Loucy (cell line): ENCODE measurements at regions not wholly inside any gene's neighbourhood (a gene's known extent, or its start where the extent isn't known, plus 50 kb on each side); places are given as distances from the start of the nearest gene placed in this dataset.

ENCODE experiments used
- H2AFZ ChIP-seq: fragments of 200-600 bp; sonication (generic); 2 replicates; pipeline ENCODE4 v1.6.0; 2016; ENCODE audit warnings: antibody characterized with exemption, mild to moderate bottlenecking, low read length, moderate library complexity
- H3F3A ChIP-seq: fragments of 200-600 bp; 2 replicates; pipeline ENCODE4 v1.6.0; 2016; ENCODE audit warnings: antibody characterized with exemption, low read depth, mild to moderate bottlenecking
- H3K27me3 ChIP-seq: fragments of 200-600 bp; sonication (generic); 2 replicates; pipeline ENCODE4 v1.6.1; 2014; ENCODE audit warnings: low read length, mild to moderate bottlenecking; ENCODE audit not compliant: insufficient read depth, poor library complexity, severe bottlenecking
- H3K36me3 ChIP-seq: fragments of 200-600 bp; sonication (generic); 2 replicates; pipeline ENCODE4 v1.6.1; 2016; ENCODE audit warnings: low read length; ENCODE audit not compliant: insufficient read depth
- H3K4me1 ChIP-seq: fragments of 200-600 bp; sonication (generic); 2 replicates; pipeline ENCODE4 v1.5.1; 2014; ENCODE audit warnings: low read length, mild to moderate bottlenecking; ENCODE audit not compliant: insufficient read depth, poor library complexity, severe bottlenecking
- H3K4me2 ChIP-seq: fragments of 200-600 bp; sonication (generic); 2 replicates; pipeline ENCODE4 v1.6.0; 2014; ENCODE audit warnings: antibody characterized with exemption, low read length, low read depth, mild to moderate bottlenecking; ENCODE audit not compliant: poor library complexity, severe bottlenecking
- H3K4me3 ChIP-seq: fragments of 200-600 bp; sonication (generic); 2 replicates; pipeline ENCODE4 v1.5.1; 2014; ENCODE audit warnings: low read length, mild to moderate bottlenecking, mixed read lengths; ENCODE audit not compliant: poor library complexity, severe bottlenecking
- H3K79me2 ChIP-seq: fragments of 200-600 bp; sonication (generic); 2 replicates; pipeline ENCODE4 v1.6.1; 2014; ENCODE audit warnings: low read length; ENCODE audit not compliant: insufficient read depth
- H3K9ac ChIP-seq: fragments of 200-600 bp; sonication (generic); 2 replicates; pipeline ENCODE4 v1.6.0; 2014; ENCODE audit warnings: mild to moderate bottlenecking, low read depth, low read length, moderate library complexity; ENCODE audit not compliant: poor library complexity, severe bottlenecking
- H3K9me2 ChIP-seq: fragments of 200-600 bp; sonication (generic); replicated peaks from 2 replicates; pipeline ENCODE4 v1.6.1; 2016; ENCODE audit warnings: low read depth, low read length, mixed read lengths
- H3K9me3 ChIP-seq: fragments of 200-600 bp; sonication (generic); 2 replicates; pipeline ENCODE4 v1.6.1; 2014; ENCODE audit warnings: mild to moderate bottlenecking, antibody characterized with exemption, low read length, low read depth; ENCODE audit not compliant: insufficient read depth
- H4K20me1 ChIP-seq: fragments of 200-600 bp; sonication (generic); 2 replicates; pipeline ENCODE4 v1.6.0; 2014; ENCODE audit warnings: antibody characterized with exemption, low read length, mild to moderate bottlenecking; ENCODE audit not compliant: insufficient read depth, poor library complexity, severe bottlenecking
- CTCF ChIP-seq: fragments of 200-600 bp; sonication (generic); conservative IDR thresholded peaks from 2 replicates; pipeline ENCODE4 v1.5.1; 2014; ENCODE audit warnings: mild to moderate bottlenecking, antibody characterized with exemption, low read length
- EZH2phosphoT487 ChIP-seq: fragments of 200-600 bp; IDR thresholded peaks from 2 replicates; pipeline ENCODE4 v1.6.1; 2018; ENCODE audit warnings: antibody characterized with exemption, mild to moderate bottlenecking, moderate library complexity, borderline replicate concordance

DNA sequence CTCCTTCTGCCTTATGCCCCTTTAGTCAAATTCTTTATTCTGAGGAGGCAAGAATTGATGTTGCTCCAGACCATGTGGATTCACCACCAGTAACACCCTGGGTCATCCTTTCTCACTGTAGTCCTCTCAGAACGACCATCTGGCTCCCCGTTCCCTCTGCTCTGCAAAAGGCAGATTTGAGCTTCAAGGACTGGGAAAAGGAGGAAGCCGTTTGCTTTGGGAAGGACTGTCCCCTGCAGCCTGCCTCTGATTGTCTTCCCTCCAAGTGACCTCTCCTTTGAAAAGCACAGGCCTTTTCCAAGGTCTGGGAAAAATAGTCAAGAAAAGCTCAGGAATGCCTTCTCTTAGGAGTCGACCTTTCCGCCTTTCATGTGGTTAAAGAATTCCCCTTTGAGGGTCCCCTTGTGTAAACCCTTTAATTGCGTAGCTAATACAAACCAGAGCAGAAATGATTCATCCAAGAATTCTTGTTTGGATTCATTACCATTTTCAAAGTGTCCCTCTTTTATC lies 130.1 kb upstream of the COPS8 start:
- H3K27me3 ChIP-seq = no peaks in the 10 kb centered on the region
- no peaks in the 10 kb centered on the region for H4K20me1 ChIP-seq
- peaks cover 36% of the 10 kb centered on the region for H3K4me1 ChIP-seq
- no peak overlapping the region for H2AFZ ChIP-seq
- no peaks in the 10 kb centered on the region for H3F3A ChIP-seq
- H3K4me3 ChIP-seq = no peak overlapping the region
- H3K79me2 ChIP-seq = no peaks in the 10 kb centered on the region
- no peaks in the 10 kb centered on the region for H3K36me3 ChIP-seq
- no peak overlapping the region for H3K9ac ChIP-seq
- H3K9me3 ChIP-seq = no peaks in the 10 kb centered on the region
- H3K9me2 ChIP-seq = no peaks in the 10 kb centered on the region
- TF ChIP-seq EZH2phosphoT487 (no peak), CTCF (no peak)
- H3K4me2 ChIP-seq = peak overlapping the region; percentile 63

- Histone ChIP-seq H3K79me2 (no peaks in the 10 kb centered on the region), H2AFZ (peak overlapping the region; percentile 56; the same call in 1 of the 2 replicates), H3K4me3 (peak overlapping the region; percentile 28), H4K20me1 (no peaks in the 10 kb centered on the region), H3K4me2 (peak overlapping the region; percentile 63), H3K4me1 (peaks cover 36% of the 10 kb centered on the region), H3K9me2 (no peaks in the 10 kb centered on the region), H3K27me3 (no peaks in the 10 kb centered on the region), H3K36me3 (no peaks in the 10 kb centered on the region), H3K9me3 (no peaks in the 10 kb centered on the region), H3F3A (no peaks in the 10 kb centered on the region), H3K9ac (no peak overlapping the region)
- no peak for TF ChIP-seq EZH2phosphoT487
- no peak for TF ChIP-seq CTCF
Measured at GRCh38 chr2:236956031-236956618, 129.6 kb upstream of the COPS8 start.

DNA sequence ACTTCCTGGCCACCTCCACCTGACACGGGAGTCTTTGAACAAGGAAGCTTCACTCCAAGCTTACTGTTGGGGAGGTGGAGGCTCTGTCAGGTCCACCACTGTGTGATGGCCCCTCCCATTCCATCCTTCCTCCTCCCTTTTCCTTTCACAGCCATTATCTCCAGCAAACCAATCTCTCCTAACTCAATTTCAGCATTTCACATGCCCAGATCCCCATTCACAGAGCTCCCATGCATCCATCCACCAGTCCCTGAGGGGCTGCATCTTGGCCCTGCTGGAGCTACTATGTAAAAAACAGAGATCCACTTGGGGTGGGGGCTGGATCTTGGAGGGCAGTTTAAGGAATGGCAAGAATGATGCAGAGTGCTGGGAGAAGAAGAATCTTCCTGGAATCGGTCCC lies 129.0 kb upstream of the COPS8 start:
- Histone ChIP-seq H3K27me3 (no peaks in the 10 kb centered on the region), H4K20me1 (no peaks in the 10 kb centered on the region), H3K4me3 (peak overlapping the region; percentile 28), H3K9ac (no peak overlapping the region), H3K36me3 (no peaks in the 10 kb centered on the region), H3K9me2 (no peaks in the 10 kb centered on the region), H3K9me3 (no peaks in the 10 kb centered on the region), H3K4me2 (peak overlapping the region; percentile 63), H3K4me1 (peaks cover 36% of the 10 kb centered on the region), H2AFZ (peak overlapping the region; percentile 56), H3K79me2 (no peaks in the 10 kb centered on the region), H3F3A (no peaks in the 10 kb centered on the region)
- TF ChIP-seq EZH2phosphoT487 (no peak), CTCF (no peak)
